Mesothelial cell of epicardium (in vitro differentiated cells): ENCODE measurements at regions not wholly inside any gene's neighbourhood (a gene's known extent, or its start where the extent isn't known, plus 50 kb on each side); places are given as distances from the start of the nearest gene placed in this dataset.

Experiments
- DNase-seq, 2 experiments: peaks; one replicate each; pipeline ENCODE4 v3.0.0; 2021; ENCODE audit warnings: low spot score in 2 of 2; ENCODE audit not compliant: unreplicated experiment in 2 of 2
- H3K27ac Mint-ChIP-seq: 2 replicates; pipeline ENCODE4 v1.8.0; 2021; ENCODE audit warnings: mixed read lengths
- H3K27me3 Mint-ChIP-seq: 2 replicates; pipeline ENCODE4 v1.8.0; 2021; ENCODE audit warnings: low read depth, mixed read lengths
- H3K36me3 Mint-ChIP-seq: 2 replicates; pipeline ENCODE4 v1.8.0; 2021; ENCODE audit warnings: mixed read lengths
- H3K4me1 Mint-ChIP-seq: 2 replicates; pipeline ENCODE4 v1.8.0; 2021; ENCODE audit warnings: mixed read lengths
- H3K4me3 Mint-ChIP-seq: 2 replicates; pipeline ENCODE4 v1.8.0; 2021; ENCODE audit warnings: mild to moderate bottlenecking, moderate library complexity, mixed read lengths
- H3K9me3 Mint-ChIP-seq: 2 replicates; pipeline ENCODE4 v1.8.0; 2021; ENCODE audit warnings: mixed read lengths
- TF ChIP-seq, protein P1 (sequence below): fragments of 200-600 bp; sonication (generic); IDR thresholded peaks from one replicate; pipeline ENCODE4 v1.5.0; 2021; ENCODE audit warnings: antibody characterized with exemption; ENCODE audit not compliant: unreplicated experiment

- Mint-ChIP-seq H3K4me1 (peaks cover 40% of the 10 kb centered on the region), H3K4me3 (no peak overlapping the region), H3K27ac (peak overlapping the region; percentile 14), H3K27me3 (no peaks in the 10 kb centered on the region), H3K36me3 (peaks cover 1% of the 10 kb centered on the region), H3K9me3 (peaks cover 3% of the 10 kb centered on the region)
- TF ChIP-seq, protein P1, sequence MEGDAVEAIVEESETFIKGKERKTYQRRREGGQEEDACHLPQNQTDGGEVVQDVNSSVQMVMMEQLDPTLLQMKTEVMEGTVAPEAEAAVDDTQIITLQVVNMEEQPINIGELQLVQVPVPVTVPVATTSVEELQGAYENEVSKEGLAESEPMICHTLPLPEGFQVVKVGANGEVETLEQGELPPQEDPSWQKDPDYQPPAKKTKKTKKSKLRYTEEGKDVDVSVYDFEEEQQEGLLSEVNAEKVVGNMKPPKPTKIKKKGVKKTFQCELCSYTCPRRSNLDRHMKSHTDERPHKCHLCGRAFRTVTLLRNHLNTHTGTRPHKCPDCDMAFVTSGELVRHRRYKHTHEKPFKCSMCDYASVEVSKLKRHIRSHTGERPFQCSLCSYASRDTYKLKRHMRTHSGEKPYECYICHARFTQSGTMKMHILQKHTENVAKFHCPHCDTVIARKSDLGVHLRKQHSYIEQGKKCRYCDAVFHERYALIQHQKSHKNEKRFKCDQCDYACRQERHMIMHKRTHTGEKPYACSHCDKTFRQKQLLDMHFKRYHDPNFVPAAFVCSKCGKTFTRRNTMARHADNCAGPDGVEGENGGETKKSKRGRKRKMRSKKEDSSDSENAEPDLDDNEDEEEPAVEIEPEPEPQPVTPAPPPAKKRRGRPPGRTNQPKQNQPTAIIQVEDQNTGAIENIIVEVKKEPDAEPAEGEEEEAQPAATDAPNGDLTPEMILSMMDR, result no peak
- DNase-seq, result no peak
Observed at GRCh38 chr18:22303927-22304326, 113.8 kb downstream of the CTAGE1 start.

- Mint-ChIP-seq H3K4me1 (peaks cover 40% of the 10 kb centered on the region), H3K27me3 (no peaks in the 10 kb centered on the region)
Observed at GRCh38 chr18:22302144-22302543, 115.6 kb downstream of the CTAGE1 start.

DNA sequence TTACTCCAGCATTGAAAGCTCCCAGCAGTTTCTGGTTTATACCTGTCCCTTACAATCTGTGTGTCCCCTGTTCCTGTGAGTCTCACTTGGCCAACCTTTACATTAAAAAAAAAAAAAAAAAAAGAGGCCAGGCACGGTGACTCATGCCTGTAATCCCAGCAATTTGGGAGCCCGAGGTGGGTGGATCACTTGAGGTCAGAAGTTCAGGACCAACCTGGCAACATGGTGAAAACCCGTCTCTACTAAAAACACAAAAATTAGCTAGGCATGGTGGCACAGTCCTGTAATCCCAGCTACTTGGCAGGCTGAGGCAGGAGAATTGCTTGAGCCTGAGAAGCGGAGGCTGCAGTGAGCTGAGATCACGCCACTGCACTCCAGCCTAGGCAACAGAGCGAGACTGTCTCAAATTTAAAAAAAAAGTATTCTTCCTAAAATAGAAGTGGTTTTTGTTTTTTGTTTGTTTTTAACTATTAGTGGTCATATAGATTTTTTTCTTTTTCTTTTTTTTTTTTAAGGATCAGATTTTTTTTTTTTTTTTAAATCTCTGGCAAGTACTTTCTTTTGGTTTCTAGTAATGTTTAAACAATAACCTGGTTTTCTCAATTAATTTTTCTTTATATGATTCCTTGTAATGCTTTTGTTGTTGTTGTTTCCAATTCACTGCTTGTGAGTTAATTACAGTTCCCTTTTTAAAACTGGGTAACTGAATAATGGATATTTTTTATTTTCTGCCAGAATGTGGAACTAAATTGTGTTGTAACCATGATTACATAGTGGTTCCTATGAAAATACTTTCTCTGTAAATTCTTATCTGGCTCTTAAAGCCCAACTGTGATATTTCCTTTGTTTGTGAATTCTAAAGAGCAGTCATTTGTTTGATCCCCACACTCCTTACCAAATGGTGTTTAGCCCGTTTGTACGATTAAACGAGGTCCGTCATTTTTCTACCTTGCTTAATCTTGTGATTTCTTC lies 116.8 kb downstream of the CTAGE1 start:
- TF ChIP-seq, protein P1, result no peak
- H3K27me3 Mint-ChIP-seq, result no peaks in the 10 kb centered on the region
- peak overlapping the region; percentile 39 for H3K27ac Mint-ChIP-seq
- H3K4me3 Mint-ChIP-seq, result no peak overlapping the region
- peaks cover 1% of the 10 kb centered on the region for H3K36me3 Mint-ChIP-seq
- peaks cover 3% of the 10 kb centered on the region for H3K9me3 Mint-ChIP-seq
- no peak for DNase-seq
- H3K4me1 Mint-ChIP-seq, result peaks cover 40% of the 10 kb centered on the region

More at GRCh38 chr18:22302144-22302543, 115.6 kb downstream of the CTAGE1 start:
- Mint-ChIP-seq H3K9me3 (peaks cover 3% of the 10 kb centered on the region), H3K36me3 (peaks cover 1% of the 10 kb centered on the region), H3K27ac (peak overlapping the region; percentile 39), H3K4me3 (no peak overlapping the region)
- no peak for DNase-seq
- TF ChIP-seq, protein P1, result no peak

DNA sequence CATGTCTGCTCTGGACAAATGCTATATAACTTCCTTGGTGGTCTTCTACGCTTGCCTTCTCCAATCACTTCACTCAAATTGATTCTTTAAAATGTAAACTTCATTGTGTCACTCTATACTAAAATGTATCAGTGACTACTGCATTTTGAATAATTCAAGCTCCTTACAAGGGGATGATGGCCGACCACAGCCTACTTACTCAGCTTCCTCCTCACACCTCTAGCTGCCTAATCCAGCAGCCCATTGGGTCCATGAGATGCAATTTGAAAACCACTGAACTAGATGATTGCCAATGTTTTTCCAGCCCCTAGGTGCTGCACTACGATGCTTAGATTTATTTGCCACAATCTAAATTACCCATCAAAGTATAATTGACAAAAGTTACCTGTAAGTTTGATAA lies 120.7 kb downstream of the CTAGE1 start:
- no peak overlapping the region for H3K4me3 Mint-ChIP-seq
- TF ChIP-seq, protein P1, result no peak
- peaks cover 24% of the 10 kb centered on the region for H3K4me1 Mint-ChIP-seq
- H3K9me3 Mint-ChIP-seq, result peaks cover 2% of the 10 kb centered on the region
- H3K27me3 Mint-ChIP-seq, result no peaks in the 10 kb centered on the region
- no peak overlapping the region for H3K27ac Mint-ChIP-seq
- DNase-seq, result no peak
- no peaks in the 10 kb centered on the region for H3K36me3 Mint-ChIP-seq

- no peak for DNase-seq
- Mint-ChIP-seq H3K27ac (no peak overlapping the region), H3K27me3 (no peaks in the 10 kb centered on the region), H3K9me3 (peaks cover 10% of the 10 kb centered on the region), H3K36me3 (no peaks in the 10 kb centered on the region), H3K4me3 (no peak overlapping the region), H3K4me1 (peaks cover 17% of the 10 kb centered on the region)
- TF ChIP-seq, protein P1, result no peak
Observed at GRCh38 chr18:22296304-22296703, 121.4 kb downstream of the CTAGE1 start.
